ENCODE measurements at regions not wholly inside any gene's neighbourhood (a gene's known extent, or its start where the extent isn't known, plus 50 kb on each side); places are given as distances from the start of the nearest gene placed in this dataset.
"Not testable (repeated sequence)": the region's sequence is repeated elsewhere in the genome, so short reads cannot be mapped to it uniquely, and the experiment has no call there.

DNA sequence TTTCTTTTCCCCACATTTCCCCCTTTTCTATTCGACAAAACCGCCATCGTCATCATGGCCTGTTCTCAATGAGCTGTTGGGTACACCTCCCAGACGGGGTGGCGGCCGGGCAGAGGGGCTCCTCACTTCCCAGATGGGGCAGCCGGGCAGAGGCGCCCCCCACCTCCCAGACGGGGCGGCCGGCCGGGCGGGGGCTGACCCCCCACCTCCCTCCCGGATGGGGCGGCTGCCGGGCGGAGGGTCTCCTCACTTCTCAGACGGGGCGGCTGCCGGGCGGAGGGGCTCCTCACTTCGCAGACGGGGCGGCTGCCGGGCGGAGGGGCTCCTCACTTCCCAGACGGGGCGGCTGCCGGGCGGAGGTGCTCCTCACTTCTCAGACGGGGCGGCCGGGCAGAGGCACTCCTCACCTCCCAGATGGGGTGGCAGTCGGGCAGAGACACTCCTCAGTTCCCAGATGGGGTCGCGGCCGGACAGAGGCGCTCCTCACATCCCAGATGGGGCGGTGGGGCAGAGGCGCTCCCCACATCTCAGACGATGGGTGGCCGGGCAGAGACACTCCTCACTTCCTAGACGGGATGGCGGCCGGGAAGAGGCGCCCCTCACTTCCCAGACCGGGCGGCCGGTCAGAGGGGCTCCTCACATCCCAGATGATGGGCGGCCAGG, 78.2 kb downstream of the MAT2B start:
- TF ChIP-seq EZH2 (IDR thresholded peaks at IDR 0.05; ENCODE audit: borderline replicate concordance); EZH2phosphoT487 (IDR thresholded peaks at IDR 0.05; ENCODE audit: low read depth, severe bottlenecking, unreplicated experiment): not testable (repeated sequence)
- TF ChIP-seq, protein P1, sequence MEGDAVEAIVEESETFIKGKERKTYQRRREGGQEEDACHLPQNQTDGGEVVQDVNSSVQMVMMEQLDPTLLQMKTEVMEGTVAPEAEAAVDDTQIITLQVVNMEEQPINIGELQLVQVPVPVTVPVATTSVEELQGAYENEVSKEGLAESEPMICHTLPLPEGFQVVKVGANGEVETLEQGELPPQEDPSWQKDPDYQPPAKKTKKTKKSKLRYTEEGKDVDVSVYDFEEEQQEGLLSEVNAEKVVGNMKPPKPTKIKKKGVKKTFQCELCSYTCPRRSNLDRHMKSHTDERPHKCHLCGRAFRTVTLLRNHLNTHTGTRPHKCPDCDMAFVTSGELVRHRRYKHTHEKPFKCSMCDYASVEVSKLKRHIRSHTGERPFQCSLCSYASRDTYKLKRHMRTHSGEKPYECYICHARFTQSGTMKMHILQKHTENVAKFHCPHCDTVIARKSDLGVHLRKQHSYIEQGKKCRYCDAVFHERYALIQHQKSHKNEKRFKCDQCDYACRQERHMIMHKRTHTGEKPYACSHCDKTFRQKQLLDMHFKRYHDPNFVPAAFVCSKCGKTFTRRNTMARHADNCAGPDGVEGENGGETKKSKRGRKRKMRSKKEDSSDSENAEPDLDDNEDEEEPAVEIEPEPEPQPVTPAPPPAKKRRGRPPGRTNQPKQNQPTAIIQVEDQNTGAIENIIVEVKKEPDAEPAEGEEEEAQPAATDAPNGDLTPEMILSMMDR (IDR thresholded peaks at IDR 0.05; ENCODE audit: poor library complexity) = not testable (repeated sequence)

All from hepatocyte (in vitro differentiated cells).